Hindlimb muscle (tissue), 1 donor: ENCODE measurements at regions not wholly inside any gene's neighbourhood (a gene's known extent, or its start where the extent isn't known, plus 50 kb on each side); places are given as distances from the start of the nearest gene placed in this dataset.

Experiments used
- DNase-seq: peaks from one replicate; pipeline ENCODE4 v3.0.0-alpha.2; 2013

GRCh38 chr6:168384045-168385036, 56.6 kb upstream of the SMOC2 start:
- no peak for DNase-seq

- DNase-seq, result no peak
These were observed 55.8 kb upstream of the SMOC2 start for GRCh38 chr6:168385037-168385759.

GRCh38 chr6:168385858-168386735, 54.9 kb upstream of the SMOC2 start:
- DNase-seq, result no peak

GRCh38 chr6:168386973-168387372, 54.0 kb upstream of the SMOC2 start:
- DNase-seq, result no peak

GRCh38 chr6:168387426-168387825, 53.6 kb upstream of the SMOC2 start:
- DNase-seq, result no peak

- no peak for DNase-seq
These were observed 53.1 kb upstream of the SMOC2 start for GRCh38 chr6:168387911-168388310.

GRCh38 chr6:168388641-168389633, 52.0 kb upstream of the SMOC2 start:
- no peak for DNase-seq

- no peak for DNase-seq
These were observed 50.1 kb upstream of the SMOC2 start for GRCh38 chr6:168390749-168391420.
